Glutamatergic neuron (in vitro differentiated cells): ENCODE measurements at regions not wholly inside any gene's neighbourhood (a gene's known extent, or its start where the extent isn't known, plus 50 kb on each side); places are given as distances from the start of the nearest gene placed in this dataset.

ENCODE experiments used
- DNase-seq: peaks from one replicate; pipeline ENCODE4 v3.0.0; 2022
- H3K27ac Mint-ChIP-seq: one replicate; pipeline ENCODE4 v1.8.0; 2020; ENCODE audit warnings: mild to moderate bottlenecking, mixed read lengths, inconsistent platforms; ENCODE audit not compliant: unreplicated experiment
- H3K27me3 Mint-ChIP-seq: one replicate; pipeline ENCODE4 v1.8.0; 2020; ENCODE audit warnings: mild to moderate bottlenecking, moderate library complexity, mixed read lengths, inconsistent platforms; ENCODE audit not compliant: unreplicated experiment
- H3K36me3 Mint-ChIP-seq: one replicate; pipeline ENCODE4 v1.8.0; 2020; ENCODE audit warnings: mild to moderate bottlenecking, mixed read lengths, inconsistent platforms; ENCODE audit not compliant: unreplicated experiment
- H3K4me1 Mint-ChIP-seq: one replicate; pipeline ENCODE4 v1.8.0; 2020; ENCODE audit warnings: mild to moderate bottlenecking, low read depth, mixed read lengths, inconsistent platforms; ENCODE audit not compliant: unreplicated experiment
- H3K4me3 Mint-ChIP-seq: one replicate; pipeline ENCODE4 v1.8.0; 2020; ENCODE audit warnings: mild to moderate bottlenecking, mixed read lengths, inconsistent platforms; ENCODE audit not compliant: unreplicated experiment
- H3K9me3 Mint-ChIP-seq: one replicate; pipeline ENCODE4 v1.8.0; 2020; ENCODE audit warnings: mild to moderate bottlenecking, moderate library complexity, mixed read lengths, inconsistent platforms; ENCODE audit not compliant: unreplicated experiment
- TF ChIP-seq, protein P1 (sequence below): fragments of 200-600 bp; sonication (generic); IDR thresholded peaks from one replicate; pipeline ENCODE4 v1.5.0; 2021; ENCODE audit not compliant: partially characterized antibody, unreplicated experiment

DNA sequence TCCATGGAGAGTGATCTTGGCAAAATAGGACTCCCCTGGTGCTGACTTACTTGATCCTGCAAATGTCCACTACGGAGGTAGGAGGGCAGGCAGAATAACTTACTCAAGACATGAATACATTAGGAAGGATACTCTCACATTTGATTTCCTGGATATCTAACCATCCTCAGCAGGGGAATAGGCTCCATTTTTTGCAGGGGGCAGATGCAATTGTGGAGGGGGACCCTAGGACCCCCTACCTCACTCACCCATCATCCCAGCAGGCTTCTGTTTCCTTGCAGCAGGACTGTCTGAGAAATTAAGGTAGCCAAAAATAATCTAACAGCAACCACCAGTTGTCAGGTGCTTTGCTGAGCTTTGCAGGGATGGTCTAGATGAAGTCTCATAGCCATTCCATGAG, 482.0 kb downstream of the ZNF536 start:
- Mint-ChIP-seq H3K27me3 (no peaks in the 10 kb centered on the region), H3K4me1 (peaks cover 12% of the 10 kb centered on the region), H3K36me3 (no peaks in the 10 kb centered on the region), H3K27ac (no peak overlapping the region), H3K9me3 (peaks cover 5% of the 10 kb centered on the region), H3K4me3 (no peak overlapping the region)
- DNase-seq, result no peak
- TF ChIP-seq, protein P1, sequence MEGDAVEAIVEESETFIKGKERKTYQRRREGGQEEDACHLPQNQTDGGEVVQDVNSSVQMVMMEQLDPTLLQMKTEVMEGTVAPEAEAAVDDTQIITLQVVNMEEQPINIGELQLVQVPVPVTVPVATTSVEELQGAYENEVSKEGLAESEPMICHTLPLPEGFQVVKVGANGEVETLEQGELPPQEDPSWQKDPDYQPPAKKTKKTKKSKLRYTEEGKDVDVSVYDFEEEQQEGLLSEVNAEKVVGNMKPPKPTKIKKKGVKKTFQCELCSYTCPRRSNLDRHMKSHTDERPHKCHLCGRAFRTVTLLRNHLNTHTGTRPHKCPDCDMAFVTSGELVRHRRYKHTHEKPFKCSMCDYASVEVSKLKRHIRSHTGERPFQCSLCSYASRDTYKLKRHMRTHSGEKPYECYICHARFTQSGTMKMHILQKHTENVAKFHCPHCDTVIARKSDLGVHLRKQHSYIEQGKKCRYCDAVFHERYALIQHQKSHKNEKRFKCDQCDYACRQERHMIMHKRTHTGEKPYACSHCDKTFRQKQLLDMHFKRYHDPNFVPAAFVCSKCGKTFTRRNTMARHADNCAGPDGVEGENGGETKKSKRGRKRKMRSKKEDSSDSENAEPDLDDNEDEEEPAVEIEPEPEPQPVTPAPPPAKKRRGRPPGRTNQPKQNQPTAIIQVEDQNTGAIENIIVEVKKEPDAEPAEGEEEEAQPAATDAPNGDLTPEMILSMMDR, result no peak

DNA sequence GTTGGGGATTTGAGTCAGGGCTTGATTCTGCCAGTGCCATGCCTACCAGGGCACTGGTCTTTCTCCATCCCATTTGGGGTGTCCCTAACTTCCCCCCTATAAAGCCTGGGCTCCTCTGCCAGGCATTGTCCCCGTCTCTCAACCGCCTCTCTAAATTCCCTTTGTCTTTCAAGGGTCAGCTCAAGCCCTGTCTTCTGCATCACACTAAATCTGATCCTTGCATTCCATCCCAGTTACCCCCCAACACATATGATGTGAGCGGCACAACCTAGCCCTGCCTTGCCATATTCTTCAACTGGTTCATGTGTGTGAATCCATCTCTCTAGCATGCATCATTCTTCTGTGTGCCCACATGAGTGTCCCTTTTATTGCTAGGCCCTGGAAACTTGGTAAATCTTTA, 480.9 kb downstream of the ZNF536 start:
- Mint-ChIP-seq H3K27me3 (no peaks in the 10 kb centered on the region), H3K27ac (no peak overlapping the region), H3K36me3 (no peaks in the 10 kb centered on the region), H3K4me3 (no peak overlapping the region), H3K9me3 (peaks cover 6% of the 10 kb centered on the region), H3K4me1 (peaks cover 12% of the 10 kb centered on the region)
- DNase-seq, result no peak
- TF ChIP-seq, protein P1, result no peak

DNA sequence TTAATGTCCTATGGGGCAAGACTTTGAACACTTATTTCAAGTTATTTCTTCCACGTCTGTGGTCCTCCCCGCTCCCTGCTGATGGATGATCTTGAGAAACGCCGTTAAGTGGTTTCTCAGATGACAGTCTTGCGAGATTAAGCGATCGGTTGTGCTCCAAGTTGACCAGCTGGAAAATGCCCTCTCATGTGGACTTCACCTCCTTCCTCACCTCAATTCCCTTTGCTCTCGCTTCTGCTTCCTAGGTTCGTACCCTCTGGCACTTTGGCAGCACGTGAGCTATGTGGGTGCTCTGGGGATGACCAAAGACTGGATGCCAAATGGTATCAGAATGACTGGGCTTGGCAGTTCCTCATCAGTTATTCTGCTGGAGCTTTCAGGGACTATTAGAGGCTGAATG, 480.0 kb downstream of the ZNF536 start:
- H3K4me3 Mint-ChIP-seq, result no peak overlapping the region
- H3K36me3 Mint-ChIP-seq, result no peaks in the 10 kb centered on the region
- H3K9me3 Mint-ChIP-seq, result peaks cover 7% of the 10 kb centered on the region
- no peaks in the 10 kb centered on the region for H3K27me3 Mint-ChIP-seq
- H3K27ac Mint-ChIP-seq, result no peak overlapping the region
- no peak for DNase-seq
- TF ChIP-seq, protein P1, result no peak
- H3K4me1 Mint-ChIP-seq, result peaks cover 11% of the 10 kb centered on the region

DNA sequence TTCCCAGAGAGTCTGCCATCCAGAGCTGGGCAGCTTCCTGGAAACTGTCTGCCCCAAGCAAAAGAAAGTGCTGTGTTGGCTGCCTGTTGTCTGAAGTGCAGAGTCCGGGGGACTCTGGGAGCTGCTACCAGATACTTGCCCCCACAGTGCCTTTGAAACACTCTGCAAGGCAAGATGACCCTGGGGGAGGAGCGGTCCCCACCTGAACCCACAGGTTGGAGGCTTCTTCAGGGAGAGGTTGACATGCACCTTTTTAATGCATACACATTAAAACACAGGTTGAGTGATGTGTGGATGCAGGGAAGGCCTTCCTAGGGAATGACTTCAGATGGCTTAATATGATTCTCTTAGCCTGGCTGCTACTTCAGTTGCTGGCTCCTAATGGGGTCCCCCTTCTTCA, 479.5 kb downstream of the ZNF536 start:
- DNase-seq, result no peak

DNA sequence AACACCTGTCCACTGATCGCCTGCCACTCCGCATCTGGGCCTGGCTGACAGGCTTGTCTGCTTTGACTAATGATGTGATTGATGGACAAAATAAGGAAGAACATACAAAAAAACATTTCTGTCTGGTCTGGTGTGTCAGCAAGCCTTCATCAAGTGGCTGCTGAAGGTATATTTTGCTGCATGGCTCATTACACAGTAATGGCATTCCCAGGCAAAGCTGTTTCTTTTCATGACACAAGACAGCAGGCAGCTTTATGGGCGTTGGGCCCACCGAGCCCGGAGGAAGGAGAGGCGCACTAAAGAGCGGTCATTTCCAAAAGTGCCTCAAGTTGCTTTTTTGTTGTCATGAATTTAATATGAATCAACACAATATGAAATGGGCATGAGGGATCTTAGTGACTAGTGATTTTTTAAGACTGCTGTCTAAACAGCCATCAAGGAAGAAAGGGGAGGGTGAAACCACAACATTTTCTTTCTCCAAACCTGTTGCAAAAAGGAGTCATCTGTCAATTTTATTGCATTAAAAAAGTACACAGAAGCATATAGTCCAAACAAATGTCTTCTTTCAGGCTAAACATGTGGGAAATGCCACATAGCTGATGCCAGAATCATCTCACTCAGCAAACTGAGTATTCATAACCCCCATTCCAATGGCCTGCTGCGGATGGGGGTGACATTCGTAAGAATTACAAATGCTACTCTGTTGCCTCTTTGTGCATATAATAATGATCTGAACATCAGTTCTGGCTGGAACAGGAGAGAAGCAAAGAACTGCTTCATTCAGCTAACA, 476.6 kb downstream of the ZNF536 start:
- Mint-ChIP-seq H3K27me3 (peaks cover 1% of the 10 kb centered on the region), H3K4me3 (no peak overlapping the region), H3K9me3 (peaks cover 1% of the 10 kb centered on the region), H3K27ac (no peak overlapping the region), H3K4me1 (peaks cover 1% of the 10 kb centered on the region), H3K36me3 (peaks cover 7% of the 10 kb centered on the region)
- DNase-seq, result no peak
- TF ChIP-seq, protein P1, result no peak

More for the DNA sequence above, 479.5 kb downstream of the ZNF536 start:
- TF ChIP-seq, protein P1, result no peak
- Mint-ChIP-seq H3K9me3 (peaks cover 7% of the 10 kb centered on the region), H3K27me3 (peaks cover 1% of the 10 kb centered on the region), H3K4me1 (peaks cover 9% of the 10 kb centered on the region), H3K27ac (no peak overlapping the region), H3K4me3 (no peak overlapping the region), H3K36me3 (no peaks in the 10 kb centered on the region)
